IMR-90 (cell line): ENCODE measurements at regions not wholly inside any gene's neighbourhood (a gene's known extent, or its start where the extent isn't known, plus 50 kb on each side); places are given as distances from the start of the nearest gene placed in this dataset.
"Not testable (repeated sequence)": the region's sequence is repeated elsewhere in the genome, so short reads cannot be mapped to it uniquely, and the experiment has no call there.

Experiments used
- ATAC-seq: fragments of 200-7000 bp; cut with Tn5 transposase; 2 replicates; pipeline ENCODE4 v1.9.1; 2020; ENCODE audit warnings: low read depth, mild to moderate bottlenecking, moderate library complexity
- BruUV-seq: library from RNA; stranded (reverse); fragments of 400-500 nt; replicated peaks from 2 replicates; lab custom pipeline; 2021; lab: Mats Ljungman, UMichigan
- CTCF ChIA-PET: fragments of 300-600 bp; formaldehyde crosslinking; extraction: SDS; loops from one replicate; lab custom pipeline; 2021; ENCODE audit warnings: antibody characterized with exemption; lab: Yijun Ruan, JAX
- POLR2A ChIA-PET: fragments of 300-600 bp; sonication (Branson Sonifier 250); formaldehyde crosslinking; loops from one replicate; lab custom pipeline; 2022; ENCODE audit warnings: antibody characterized with exemption; ENCODE audit not compliant: unreplicated experiment; lab: Charles Lee
- DNase-seq: peaks from one replicate; pipeline ENCODE4 v3.0.0; 2013
- H2AFZ ChIP-seq: replicated peaks from 2 replicates; pipeline ENCODE3; 2013; ENCODE audit warnings: low read length, mild to moderate bottlenecking; ENCODE audit not compliant: poor library complexity
- H2AK5ac ChIP-seq: 2 replicates; pipeline ENCODE4 v1.6.1; 2013; ENCODE audit warnings: low read depth, low read length, inconsistent platforms
- H2AK9ac ChIP-seq: replicated peaks from 2 replicates; pipeline ENCODE3; 2013; ENCODE audit warnings: mild to moderate bottlenecking, low read depth, low read length, moderate library complexity; ENCODE audit not compliant: poor library complexity
- H2BK120ac ChIP-seq: 2 replicates; pipeline ENCODE4 v1.6.1; 2013; ENCODE audit warnings: low read depth, low read length, inconsistent platforms
- H2BK15ac ChIP-seq: 3 replicates; pipeline ENCODE4 v1.6.1; 2013; ENCODE audit warnings: low read depth, low read length, inconsistent platforms
- H2BK20ac ChIP-seq: 2 replicates; pipeline ENCODE4 v1.6.1; 2013; ENCODE audit warnings: low read depth, mild to moderate bottlenecking, inconsistent platforms, low read length, moderate library complexity
- H2BK5ac ChIP-seq: 2 replicates; pipeline ENCODE4 v1.6.1; 2013; ENCODE audit warnings: mild to moderate bottlenecking, low read depth, low read length, inconsistent platforms; ENCODE audit not compliant: poor library complexity, severe bottlenecking
- H3K14ac ChIP-seq: replicated peaks from 2 replicates; pipeline ENCODE4 v1.6.1; 2013; ENCODE audit warnings: low read depth, low read length, inconsistent platforms
- H3K18ac ChIP-seq: 2 replicates; pipeline ENCODE4 v1.6.1; 2013; ENCODE audit warnings: low read depth, low read length, control low read depth
- H3K23ac ChIP-seq: 2 replicates; pipeline ENCODE4 v1.6.1; 2013; ENCODE audit warnings: low read depth, low read length, inconsistent platforms
- H3K27ac ChIP-seq: 2 replicates; pipeline ENCODE4 v1.5.1; 2013; ENCODE audit warnings: mild to moderate bottlenecking, control low read depth, low read length; ENCODE audit not compliant: insufficient read depth
- H3K27me3 ChIP-seq: 2 replicates; pipeline ENCODE4 v1.6.1; 2013; ENCODE audit warnings: low read length; ENCODE audit not compliant: control insufficient read depth, insufficient read depth
- H3K36me3 ChIP-seq: 2 replicates; pipeline ENCODE4 v1.6.1; 2013; ENCODE audit warnings: low read length, mixed read lengths; ENCODE audit not compliant: control insufficient read depth, insufficient read depth
- H3K4ac ChIP-seq: 2 replicates; pipeline ENCODE4 v1.6.1; 2013; ENCODE audit warnings: low read depth, low read length, inconsistent platforms
- H3K4me1 ChIP-seq: 2 replicates; pipeline ENCODE4 v1.6.1; 2013; ENCODE audit warnings: low read length, mixed read lengths; ENCODE audit not compliant: control insufficient read depth, insufficient read depth
- H3K4me2 ChIP-seq: 2 replicates; pipeline ENCODE4 v1.6.1; 2013; ENCODE audit warnings: low read depth, mild to moderate bottlenecking, control low read depth, low read length, moderate library complexity
- H3K4me3 ChIP-seq: 2 replicates; pipeline ENCODE4 v1.5.1; 2013; ENCODE audit warnings: low read depth, mild to moderate bottlenecking, control low read depth, low read length, moderate library complexity; ENCODE audit not compliant: insufficient read depth
- H3K56ac ChIP-seq: 2 replicates; pipeline ENCODE4 v1.6.1; 2013; ENCODE audit warnings: low read length, inconsistent platforms; ENCODE audit not compliant: insufficient read depth; ENCODE audit errors: extremely low read depth
- H3K79me1 ChIP-seq, 2 experiments: 2 replicates each; pipeline ENCODE4 v1.6.1; 2013; ENCODE audit warnings: low read length in 2 of 2, inconsistent platforms in 1 of 2, low read depth in 1 of 2
- H3K9ac ChIP-seq: 2 replicates; pipeline ENCODE4 v1.6.1; 2013; ENCODE audit warnings: low read depth, low read length, control low read depth
- H3K9me1 ChIP-seq: 2 replicates; pipeline ENCODE4 v1.6.1; 2013; ENCODE audit warnings: low read length, inconsistent platforms; ENCODE audit not compliant: insufficient read depth
- H3K9me3 ChIP-seq: 2 replicates; pipeline ENCODE4 v1.6.1; 2013; ENCODE audit warnings: low read length; ENCODE audit not compliant: control insufficient read depth, insufficient read depth
- H4K20me1 ChIP-seq: 2 replicates; pipeline ENCODE4 v1.6.1; 2013; ENCODE audit warnings: low read length, inconsistent platforms; ENCODE audit not compliant: insufficient read depth
- H4K5ac ChIP-seq: 2 replicates; pipeline ENCODE4 v1.6.1; 2013; ENCODE audit warnings: mild to moderate bottlenecking, low read depth, low read length, control low read depth
- H4K8ac ChIP-seq, 2 experiments: 2 replicates each; pipeline ENCODE4 v1.6.1; 2013; ENCODE audit warnings: low read depth in 2 of 2, low read length in 2 of 2, control low read depth in 1 of 2, inconsistent platforms in 1 of 2
- H4K91ac ChIP-seq: 2 replicates; pipeline ENCODE4 v1.6.1; 2013; ENCODE audit warnings: low read depth, low read length, inconsistent platforms; ENCODE audit not compliant: insufficient read depth
- WGBS, 2 experiments: methylation state at CpG; one replicate each; pipeline versions ENCODE4 v1.1.5 to v1.1.7; 2013; ENCODE audit warnings: missing lambda C conversion rate in 2 of 2; ENCODE audit not compliant: insufficient read length in 1 of 2; ENCODE audit errors: extremely low coverage in 2 of 2; 5-methylcytosine and 5-hydroxymethylcytosine counted together
- dilution Hi-C: fragments of 300-500 bp; cut with HindIII; formaldehyde crosslinking; loops from one replicate; pipeline ENCODE4 v1.14.3; 2018; ENCODE audit warnings: low sequenced_read_pairs; ENCODE audit not compliant: unreplicated experiment
- in situ Hi-C: fragments of 300-500 bp; cut with MboI; formaldehyde crosslinking; loops from 3 replicates; pipeline ENCODE4 v1.14.3; 2019; ENCODE audit warnings: low sequenced_read_pairs, inconsistent platforms, mixed read lengths
- intact Hi-C: fragments of 100-400 bp; cut with micrococcal nuclease; formaldehyde crosslinking; loops from 2 replicates; pipeline ENCODE4 v1.10.0; 2022

DNA sequence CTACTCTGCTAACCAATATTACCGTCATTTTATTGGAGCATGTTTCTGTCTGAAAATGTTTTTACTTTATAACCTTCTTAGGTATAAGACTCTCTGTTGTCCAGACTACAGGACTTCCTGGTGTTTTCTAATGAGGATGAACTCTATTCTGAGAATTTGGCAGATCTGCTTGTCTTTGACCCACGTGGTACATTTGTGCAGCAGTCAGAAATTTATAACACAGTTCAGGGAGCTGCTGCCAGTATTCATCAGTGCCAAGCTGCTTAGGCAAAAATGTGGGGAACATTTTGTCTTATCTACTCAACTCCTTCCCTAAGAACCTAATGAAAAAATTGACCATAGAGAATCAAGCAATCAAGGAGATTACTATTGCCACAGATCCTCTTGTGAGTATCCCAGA, 108.0 kb downstream of the OR4C45 start:
- H3K14ac ChIP-seq, H4K20me1 ChIP-seq, H2AK9ac ChIP-seq, H3K27ac ChIP-seq, DNase-seq, H2BK5ac ChIP-seq, H2AFZ ChIP-seq, ATAC-seq, H3K36me3 ChIP-seq, H3K4me3 ChIP-seq, dilution Hi-C loops, H2BK20ac ChIP-seq, H3K27me3 ChIP-seq, H3K79me1 ChIP-seq, H3K56ac ChIP-seq, H4K8ac ChIP-seq, H4K91ac ChIP-seq, H3K4ac ChIP-seq, intact Hi-C loops, POLR2A ChIA-PET, in situ Hi-C loops, H3K9ac ChIP-seq, H2BK120ac ChIP-seq, H2AK5ac ChIP-seq, H3K4me1 ChIP-seq, H3K18ac ChIP-seq, H3K9me1 ChIP-seq, CTCF ChIA-PET, H2BK15ac ChIP-seq, BruUV-seq, H4K5ac ChIP-seq, H3K4me2 ChIP-seq, H3K9me3 ChIP-seq, H3K23ac ChIP-seq: not testable (repeated sequence)
- WGBS, 2 experiments, result 0% methylated on average over 1 of the region's 2 CpGs; no CpG with 5 or more reads in 1 of the 2 experiments

DNA sequence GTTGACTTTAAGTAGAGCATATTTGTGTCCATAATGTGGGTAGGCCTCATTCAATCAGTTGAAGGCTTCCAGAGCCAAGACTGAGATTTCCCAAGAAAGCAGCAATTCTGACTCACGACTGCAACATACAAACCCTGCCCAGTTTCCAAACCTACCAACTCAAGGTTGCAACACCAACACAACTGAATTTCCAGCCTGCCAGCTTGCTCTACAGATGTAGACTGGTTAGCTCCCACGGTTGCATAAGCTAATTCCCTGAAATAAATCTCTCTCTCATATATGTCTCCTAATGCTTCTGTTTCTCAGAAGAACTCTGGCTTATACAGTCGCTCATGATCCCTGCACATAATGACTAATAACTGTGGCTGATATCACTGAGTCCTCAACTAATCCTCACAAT, 113.6 kb downstream of the OR4C45 start:
- H3K79me1 ChIP-seq, H3K9me3 ChIP-seq, DNase-seq, H3K4ac ChIP-seq, dilution Hi-C loops, H3K9ac ChIP-seq, CTCF ChIA-PET, H2BK120ac ChIP-seq, intact Hi-C loops, H3K23ac ChIP-seq, in situ Hi-C loops, ATAC-seq, H3K4me3 ChIP-seq, H2AK9ac ChIP-seq, H4K5ac ChIP-seq, H3K14ac ChIP-seq, BruUV-seq, H3K4me2 ChIP-seq, H3K27me3 ChIP-seq, H3K36me3 ChIP-seq, H3K18ac ChIP-seq, H2BK15ac ChIP-seq, H3K56ac ChIP-seq, H3K9me1 ChIP-seq, H2AFZ ChIP-seq, H3K27ac ChIP-seq, H4K20me1 ChIP-seq, H4K8ac ChIP-seq, H3K4me1 ChIP-seq, H2BK5ac ChIP-seq, POLR2A ChIA-PET, H2BK20ac ChIP-seq, H2AK5ac ChIP-seq, H4K91ac ChIP-seq: not testable (repeated sequence)
- WGBS, 2 experiments, result no CpG with 5 or more reads among the region's 3 CpGs
